Fibroblast of lung (primary cell): ENCODE measurements at regions not wholly inside any gene's neighbourhood (a gene's known extent, or its start where the extent isn't known, plus 50 kb on each side); places are given as distances from the start of the nearest gene placed in this dataset.

Experiments
- DNase-seq, 2 donors: peaks; one replicate each; pipeline versions ENCODE4 v3.0.0 to v3.0.0-alpha.2; 2010; ENCODE audit warnings: low read depth in 2 of 2
- H2AFZ ChIP-seq: 2 replicates; pipeline ENCODE4 v1.5.1; 2012; ENCODE audit warnings: low read length, control low read depth, inconsistent platforms
- H3K27ac ChIP-seq: 2 replicates; pipeline ENCODE4 v1.5.1; 2011; ENCODE audit warnings: low read length, control low read depth; ENCODE audit not compliant: insufficient read depth
- H3K27me3 ChIP-seq: 2 replicates; pipeline ENCODE4 v1.5.1; 2011; ENCODE audit warnings: mild to moderate bottlenecking, low read length; ENCODE audit not compliant: control insufficient read depth, insufficient read depth
- H3K36me3 ChIP-seq: 2 replicates; pipeline ENCODE4 v1.5.1; 2011; ENCODE audit warnings: low read length; ENCODE audit not compliant: control insufficient read depth, insufficient read depth
- H3K4me1 ChIP-seq: 2 replicates; pipeline ENCODE4 v1.5.1; 2011; ENCODE audit warnings: low read length; ENCODE audit not compliant: control insufficient read depth, insufficient read depth; ENCODE audit errors: extremely low read depth
- H3K4me2 ChIP-seq: 2 replicates; pipeline ENCODE4 v1.5.1; 2011; ENCODE audit warnings: low read length, control low read depth; ENCODE audit not compliant: insufficient read depth; ENCODE audit errors: extremely low read depth
- H3K4me3 ChIP-seq, 4 experiments: fragments of 200-600 bp in 1 of 4; sonication (generic) in 1 of 4; replicated peaks in 1 of 4; 2 replicates each; pipeline ENCODE4 v1.5.1; 2011 to 2016; ENCODE audit warnings: low read length in 4 of 4, low read depth in 3 of 4, mild to moderate bottlenecking in 3 of 4, control low read depth in 2 of 4, inconsistent platforms in 1 of 4, mixed read lengths in 1 of 4; ENCODE audit not compliant: insufficient read depth in 1 of 4; ENCODE audit errors: control extremely low read depth in 1 of 4
- H3K79me2 ChIP-seq: 2 replicates; pipeline ENCODE4 v1.5.1; 2012; ENCODE audit warnings: mild to moderate bottlenecking, low read length, inconsistent platforms; ENCODE audit not compliant: control insufficient read depth, insufficient read depth
- H3K9ac ChIP-seq: 2 replicates; pipeline ENCODE4 v1.5.1; 2011; ENCODE audit warnings: mild to moderate bottlenecking, low read length, control low read depth; ENCODE audit not compliant: insufficient read depth
- H3K9me3 ChIP-seq: 2 replicates; pipeline ENCODE4 v1.5.1; 2012; ENCODE audit warnings: low read depth, low read length; ENCODE audit not compliant: control insufficient read depth, insufficient read depth
- H4K20me1 ChIP-seq: 2 replicates; pipeline ENCODE4 v1.5.1; 2011; ENCODE audit warnings: low read length; ENCODE audit not compliant: control insufficient read depth, insufficient read depth; ENCODE audit errors: extremely low read depth
- CTCF ChIP-seq, 2 donors: IDR thresholded peaks in 1 of 2; conservative IDR thresholded peaks in 1 of 2; 1 replicate in 1 of 2; 2 replicates in 1 of 2; pipeline ENCODE4 v1.5.1; 2011 to 2012; ENCODE audit warnings: low read length in 2 of 2, control low read depth in 1 of 2, inconsistent platforms in 1 of 2, low read depth in 1 of 2, mild to moderate bottlenecking in 1 of 2
- EZH2 ChIP-seq: IDR thresholded peaks from 2 replicates; pipeline ENCODE4 v1.5.1; 2012; ENCODE audit warnings: low read length, control low read depth, mild to moderate bottlenecking; ENCODE audit errors: missing control alignments

DNA sequence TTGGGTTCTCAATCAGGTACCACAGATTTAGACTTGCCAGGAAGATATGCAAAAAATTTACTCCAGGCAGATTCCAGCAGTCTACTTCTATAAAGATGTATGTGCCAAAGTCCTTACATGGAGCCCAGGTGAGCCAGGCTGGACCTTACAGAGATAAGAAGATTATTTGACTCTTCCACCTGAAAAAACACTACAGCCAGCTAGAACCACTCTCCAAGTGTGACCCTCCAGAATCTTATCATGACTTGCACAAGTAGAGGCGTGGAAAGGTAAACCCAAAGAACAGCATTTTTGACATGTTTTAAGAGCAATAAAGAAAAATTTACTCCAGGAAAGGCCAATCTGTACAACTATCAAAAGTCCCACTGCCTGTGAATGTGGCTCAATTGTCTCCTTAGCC, 146.8 kb upstream of the DPT start:
- TF ChIP-seq EZH2 (no peak), CTCF (conservative IDR thresholded peaks at IDR 0.05 in 1 of 2, IDR thresholded peaks at IDR 0.05 in 1 of 2; ENCODE audit: low read depth in 1 of 2, low read length in 2 of 2) (no peak)
- H2AFZ ChIP-seq: no peak overlapping the region
- H3K27me3 ChIP-seq: no peaks in the 10 kb centered on the region
- no peak for DNase-seq
- H3K4me1 ChIP-seq: no peaks in the 10 kb centered on the region
- H3K9ac ChIP-seq: no peak overlapping the region
- no peak overlapping the region for H3K27ac ChIP-seq
- no peak overlapping the region for H3K4me3 ChIP-seq
- H3K36me3 ChIP-seq: no peaks in the 10 kb centered on the region
- H3K4me2 ChIP-seq: no peak overlapping the region
- no peaks in the 10 kb centered on the region for H3K9me3 ChIP-seq
- H3K79me2 ChIP-seq: no peaks in the 10 kb centered on the region
- H4K20me1 ChIP-seq: no peaks in the 10 kb centered on the region

GRCh38 chr1:168876830-168877229, 147.8 kb upstream of the DPT start:
- Histone ChIP-seq H3K9me3 (no peaks in the 10 kb centered on the region), H3K4me3 (no peak overlapping the region), H4K20me1 (no peaks in the 10 kb centered on the region), H3K79me2 (no peaks in the 10 kb centered on the region), H3K27ac (no peak overlapping the region), H3K9ac (no peak overlapping the region), H3K36me3 (no peaks in the 10 kb centered on the region), H3K4me1 (no peaks in the 10 kb centered on the region), H3K27me3 (no peaks in the 10 kb centered on the region), H2AFZ (no peak overlapping the region), H3K4me2 (no peak overlapping the region)
- no peak for TF ChIP-seq CTCF (conservative IDR thresholded peaks at IDR 0.05 in 1 of 2, IDR thresholded peaks at IDR 0.05 in 1 of 2; ENCODE audit: low read depth in 1 of 2, low read length in 2 of 2)
- no peak for TF ChIP-seq EZH2
- DNase-seq: no peak

DNA sequence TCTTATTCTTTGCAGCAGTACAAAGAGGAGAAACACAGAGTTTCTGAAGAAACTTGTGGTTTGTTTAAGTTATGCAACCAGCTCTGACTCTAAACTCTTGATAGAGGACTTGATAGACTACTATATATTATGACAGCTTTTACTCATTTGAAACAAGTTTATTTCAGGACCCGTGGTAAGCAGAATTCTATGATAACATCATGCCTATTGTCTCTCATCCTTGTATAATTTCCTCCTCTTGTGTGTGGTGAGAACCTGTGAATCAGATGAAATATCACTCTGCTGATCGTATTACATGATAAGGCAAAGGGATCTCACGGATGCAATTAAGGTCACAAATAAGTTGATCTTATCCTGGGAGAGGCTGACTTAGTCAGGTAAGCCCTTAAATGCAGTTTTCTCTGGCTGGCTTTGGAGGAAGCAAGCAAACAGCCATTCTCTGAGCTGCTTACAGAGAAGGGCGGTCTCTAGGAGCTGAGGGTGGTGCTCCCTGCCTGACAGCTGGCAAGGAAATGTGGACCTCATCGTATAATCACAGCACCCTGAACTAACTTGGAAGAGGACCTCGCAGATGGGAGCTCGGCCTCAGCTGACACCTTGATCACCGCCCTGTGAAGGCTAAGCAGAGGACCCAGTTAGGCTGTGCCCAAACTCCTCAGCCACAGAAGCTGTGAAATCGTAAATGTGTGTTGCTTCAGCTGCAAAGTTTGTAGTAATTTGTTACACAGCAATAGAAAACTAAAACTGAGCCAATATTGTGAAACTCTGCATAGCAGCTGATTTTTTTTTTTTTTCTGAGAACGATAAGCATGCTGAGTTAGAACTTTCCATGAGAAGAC, 151.1 kb upstream of the DPT start:
- H3K9ac ChIP-seq: no peak overlapping the region
- DNase-seq: peak in 1 of 2 donors; percentile 47
- peak overlapping the region; percentile 23 for H3K4me2 ChIP-seq
- peak overlapping the region in 2 of 4 experiments; percentile 7 to 30 for H3K4me3 ChIP-seq
- no peak for TF ChIP-seq CTCF (conservative IDR thresholded peaks at IDR 0.05 in 1 of 2, IDR thresholded peaks at IDR 0.05 in 1 of 2; ENCODE audit: low read depth in 1 of 2, low read length in 2 of 2)
- TF ChIP-seq EZH2: no peak
- H3K9me3 ChIP-seq: no peaks in the 10 kb centered on the region
- H3K27ac ChIP-seq: no peak overlapping the region
- no peaks in the 10 kb centered on the region for H3K36me3 ChIP-seq
- H3K79me2 ChIP-seq: no peaks in the 10 kb centered on the region
- H3K4me1 ChIP-seq: no peaks in the 10 kb centered on the region
- no peaks in the 10 kb centered on the region for H4K20me1 ChIP-seq
- peak overlapping the region; percentile 43 for H2AFZ ChIP-seq
- no peaks in the 10 kb centered on the region for H3K27me3 ChIP-seq
